ENCODE measurements at regions not wholly inside any gene's neighbourhood (a gene's known extent, or its start where the extent isn't known, plus 50 kb on each side); places are given as distances from the start of the nearest gene placed in this dataset.

DNA sequence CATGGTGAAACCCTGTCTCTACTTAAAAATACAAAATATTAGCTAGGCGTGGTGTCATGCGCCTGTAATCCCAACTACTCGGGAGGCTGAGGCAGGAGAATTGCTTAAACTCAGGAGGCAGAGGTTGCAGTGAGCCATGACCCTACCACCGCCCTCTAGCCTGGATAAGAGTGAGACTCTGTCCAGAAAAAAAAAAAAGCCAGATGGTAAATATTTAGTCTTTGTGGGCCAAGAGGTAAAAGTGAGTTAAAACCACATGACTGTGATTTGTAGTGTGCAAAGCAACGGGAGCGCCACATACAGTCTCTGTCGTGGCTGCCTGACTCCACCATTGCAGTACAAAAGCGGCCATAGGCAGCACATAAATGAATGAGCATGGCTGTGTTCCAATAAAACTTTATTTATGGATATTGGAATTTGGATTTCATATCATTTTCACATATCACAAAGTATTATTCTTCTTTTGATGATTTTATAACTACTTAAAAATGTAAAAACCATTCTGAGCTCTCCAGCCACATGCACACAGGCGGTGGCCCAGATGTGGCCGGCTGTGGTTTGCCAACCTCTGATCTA, 51.8 kb upstream of the CASZ1 start:
- FAIRE-seq = no peak

DNA sequence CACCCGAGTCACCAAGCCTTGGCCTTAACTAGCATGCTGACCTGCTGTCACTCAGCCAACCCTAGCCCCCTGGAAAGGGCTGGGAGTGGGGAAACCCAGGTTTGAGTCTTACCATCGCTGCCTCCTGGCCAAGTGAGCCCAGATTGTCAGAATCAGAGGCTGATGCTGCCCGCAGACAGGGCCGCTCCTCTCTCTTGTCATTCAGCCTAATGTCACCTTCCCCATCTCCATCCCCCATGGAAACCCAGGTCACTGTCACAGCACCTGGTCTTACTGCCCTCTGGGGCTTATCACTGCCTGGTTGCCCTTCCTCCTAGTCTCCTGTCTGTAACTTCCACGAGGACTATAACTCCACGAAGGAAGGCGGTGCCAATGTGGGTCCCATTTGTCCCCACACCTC, 53.6 kb upstream of the CASZ1 start:
- no peak for FAIRE-seq

DNA sequence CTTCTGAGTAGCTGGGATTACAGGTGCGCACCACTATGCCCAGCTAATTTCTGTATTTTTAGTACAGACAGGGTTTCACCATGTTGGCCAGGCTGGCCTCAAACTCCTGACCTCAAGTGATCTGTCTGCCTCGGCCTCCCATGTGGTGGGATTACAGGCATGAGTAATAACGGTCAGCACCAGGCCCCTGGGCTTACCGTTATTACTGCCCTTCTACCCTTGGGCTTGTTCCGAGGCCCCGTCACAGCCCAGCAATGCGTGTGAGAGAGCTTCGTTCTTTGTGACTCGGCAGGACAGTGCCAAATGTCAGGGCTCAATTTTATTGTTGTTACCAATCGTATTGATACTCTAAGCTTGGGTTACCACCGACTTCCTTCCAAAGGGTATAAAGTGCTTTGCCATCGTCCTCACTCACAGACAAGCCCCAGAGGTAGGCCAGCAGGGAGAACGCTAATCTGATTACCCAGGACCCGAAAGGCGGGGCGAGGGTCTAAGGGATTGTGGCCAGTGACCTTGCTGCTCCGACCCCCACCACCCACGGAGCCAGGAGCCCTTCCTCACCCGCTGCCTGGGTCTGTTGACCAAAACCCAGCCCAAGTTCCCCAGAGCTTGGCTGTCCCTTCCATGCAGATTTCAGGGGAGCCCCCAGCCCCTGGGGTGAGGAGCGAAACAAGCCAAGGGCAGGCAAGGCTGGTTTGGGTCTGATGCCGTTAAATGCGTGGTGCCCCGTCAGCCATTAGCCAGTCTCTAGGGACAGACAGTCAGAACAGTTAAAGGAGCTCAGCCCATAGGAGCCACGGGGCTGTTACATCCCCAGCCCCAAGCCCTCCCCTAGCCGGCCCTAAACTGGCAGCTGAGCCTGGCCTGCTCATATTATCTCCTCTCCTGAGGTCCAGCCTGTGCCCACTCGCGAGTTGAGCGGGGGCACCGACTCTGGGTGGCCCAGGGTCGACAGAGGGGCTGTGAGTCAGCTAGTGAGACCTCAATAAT, 54.9 kb upstream of the CASZ1 start:
- FAIRE-seq = no peak

DNA sequence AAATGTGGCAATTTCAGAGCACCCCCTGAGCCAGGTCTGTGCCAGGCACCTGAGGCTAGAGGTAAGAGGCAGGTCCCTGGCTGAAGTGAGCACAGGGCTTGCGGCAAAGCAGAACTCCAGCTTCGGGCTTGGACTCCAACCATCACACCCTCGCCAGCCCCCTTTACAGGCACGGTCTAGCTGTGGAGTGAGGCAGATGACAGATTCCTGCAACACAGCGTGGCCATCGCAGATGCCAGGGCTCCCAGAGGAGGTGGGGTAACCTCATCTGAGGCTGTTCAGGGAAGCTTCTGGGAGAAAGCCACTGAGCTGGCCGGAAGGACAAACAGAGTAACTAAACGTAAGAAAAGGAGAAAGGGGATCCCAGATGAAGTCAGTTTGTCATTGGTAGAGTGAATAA, 55.6 kb upstream of the CASZ1 start:
- no peak for FAIRE-seq

DNA sequence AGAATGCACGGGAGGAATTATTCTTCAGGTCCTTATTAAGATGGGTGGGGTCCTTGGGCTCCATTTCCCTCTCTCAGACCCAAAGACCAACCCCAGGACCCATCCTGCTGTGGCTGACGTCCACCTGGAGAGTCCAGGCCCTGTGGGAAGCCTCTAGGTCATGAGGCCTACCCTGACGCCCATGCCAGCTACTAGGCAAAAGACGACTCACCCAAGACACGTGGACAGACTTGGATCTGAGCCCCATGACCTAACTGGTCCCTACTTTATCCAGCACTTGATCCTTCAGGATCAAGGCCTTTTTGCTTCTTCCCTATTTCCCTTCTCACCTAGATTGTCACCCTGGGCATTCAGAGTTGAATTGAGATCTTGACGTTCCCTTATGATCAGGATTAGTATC, 56.0 kb upstream of the CASZ1 start:
- FAIRE-seq = no peak

DNA sequence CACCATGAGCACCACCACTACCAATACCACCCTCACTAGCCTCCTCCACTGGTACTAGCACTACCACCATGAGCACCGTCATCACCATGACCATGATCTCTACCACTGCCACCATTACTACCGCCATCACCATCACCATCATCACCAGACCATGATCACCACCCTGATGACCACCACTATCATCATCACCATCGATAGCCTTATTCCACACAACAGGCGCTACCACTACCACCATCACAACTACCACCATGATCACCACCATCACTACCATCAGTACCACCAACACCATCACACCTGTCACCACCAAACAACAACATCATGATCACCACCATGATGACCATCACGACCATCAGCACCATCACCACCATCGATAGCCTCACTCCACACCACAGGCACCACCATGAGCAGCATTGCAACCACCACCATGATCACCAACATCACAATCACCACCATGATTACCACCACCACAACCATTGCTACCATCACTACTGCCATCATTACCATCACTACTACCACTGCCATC, 56.6 kb upstream of the CASZ1 start:
- FAIRE-seq = no peak

DNA sequence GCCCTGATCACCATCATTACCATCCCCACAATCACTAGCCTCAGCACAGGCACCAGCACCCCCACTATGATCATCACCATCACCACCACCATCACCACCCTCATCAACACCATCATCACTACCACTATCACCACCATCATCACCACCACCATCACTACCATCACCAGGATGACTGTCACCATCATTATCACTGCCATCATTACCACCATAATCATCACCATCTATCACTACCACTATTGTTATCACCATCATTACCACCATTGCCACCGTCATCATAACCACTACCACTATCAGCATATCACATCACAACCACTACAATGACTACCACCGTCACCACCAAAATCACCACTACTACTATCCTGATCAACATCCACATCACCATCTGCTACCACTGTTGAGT, 57.3 kb upstream of the CASZ1 start:
- no peak for FAIRE-seq

DNA sequence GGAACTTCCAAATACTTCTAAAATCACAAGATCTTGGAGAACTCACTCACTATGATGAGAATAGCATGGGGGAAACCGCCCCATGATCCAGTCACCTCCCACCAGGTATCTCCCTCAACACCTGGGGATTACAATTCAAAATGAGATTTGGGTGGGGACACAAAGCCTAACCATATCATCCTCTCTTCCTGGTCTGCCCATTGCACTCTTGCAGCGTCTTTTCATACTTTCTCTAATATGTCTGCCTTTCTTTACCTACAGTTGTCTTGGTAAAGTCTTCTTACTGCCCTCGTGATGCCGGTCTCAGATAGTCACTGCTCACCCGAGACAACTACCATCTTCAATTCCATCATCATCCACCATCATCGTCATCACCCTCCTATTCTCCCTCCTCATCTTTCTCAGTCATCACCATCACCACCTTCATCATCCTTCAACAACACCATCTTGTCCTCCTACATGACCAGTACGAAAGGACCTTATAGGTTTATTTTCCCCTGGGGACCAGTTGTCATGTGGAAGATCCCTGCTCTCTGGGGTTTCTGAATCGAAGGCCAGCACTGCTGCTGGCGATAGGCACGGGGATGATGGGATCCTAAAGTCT, 58.5 kb upstream of the CASZ1 start:
- no peak for FAIRE-seq

DNA sequence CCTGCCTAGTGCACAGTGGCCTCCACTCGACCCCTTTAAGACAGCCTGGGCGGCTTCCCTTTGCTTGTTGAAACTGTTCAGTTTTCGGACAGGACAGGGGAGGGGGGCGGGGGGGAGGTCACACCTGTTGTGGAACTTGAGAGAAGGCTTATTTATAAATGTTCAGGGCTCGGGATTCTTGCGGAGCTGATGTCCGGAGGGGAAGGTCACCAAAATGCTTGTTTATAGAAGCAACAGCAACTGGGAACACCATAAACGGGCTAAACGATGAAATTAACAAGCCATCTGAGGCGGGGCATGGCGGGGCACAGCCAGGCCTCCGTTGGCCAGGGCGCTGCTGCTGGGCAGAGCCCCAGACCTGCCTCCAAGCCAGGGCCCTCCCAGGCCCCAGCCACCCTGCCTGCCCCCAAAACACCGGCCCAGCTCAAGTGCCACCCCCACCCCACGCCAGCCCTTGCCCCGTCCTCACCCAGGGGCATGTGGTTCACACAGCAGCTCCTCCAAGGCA, 59.8 kb upstream of the CASZ1 start:
- FAIRE-seq = no peak

DNA sequence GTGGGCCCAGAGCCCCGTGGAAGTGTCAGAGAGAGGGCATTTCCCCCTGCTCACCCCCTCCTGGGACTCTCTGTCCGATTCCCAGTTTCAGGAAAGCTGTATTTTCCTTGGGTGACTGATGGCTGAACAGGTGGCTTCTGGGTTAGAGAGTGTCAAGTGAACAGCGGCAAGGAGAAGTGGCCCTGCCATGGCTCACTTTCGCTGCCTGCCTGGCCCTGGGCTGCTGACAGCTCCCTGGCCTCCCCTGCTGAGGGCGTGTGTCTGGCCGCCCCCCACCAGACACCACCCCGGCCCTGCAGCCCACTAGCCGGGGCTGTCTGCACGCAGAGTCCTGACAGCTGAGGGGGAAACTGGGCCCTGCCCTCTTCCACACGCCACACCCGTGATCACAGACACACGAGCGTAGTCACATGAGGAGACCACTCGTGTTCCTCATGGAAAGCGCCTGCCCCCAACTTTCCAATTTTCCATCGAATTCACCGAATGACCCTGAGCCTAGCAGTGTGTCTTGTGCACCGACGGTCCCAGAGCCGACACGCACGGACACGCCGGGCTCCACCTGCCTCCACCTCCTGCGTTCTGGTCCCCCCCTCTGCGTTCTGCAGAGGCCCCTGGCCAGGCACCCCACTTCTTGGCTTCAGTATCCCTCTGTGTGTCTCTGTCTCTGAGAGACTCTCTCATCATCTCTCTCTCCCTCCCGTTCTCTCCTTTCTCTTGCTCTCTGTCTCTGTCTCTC, 60.6 kb upstream of the CASZ1 start:
- no peak for FAIRE-seq

DNA sequence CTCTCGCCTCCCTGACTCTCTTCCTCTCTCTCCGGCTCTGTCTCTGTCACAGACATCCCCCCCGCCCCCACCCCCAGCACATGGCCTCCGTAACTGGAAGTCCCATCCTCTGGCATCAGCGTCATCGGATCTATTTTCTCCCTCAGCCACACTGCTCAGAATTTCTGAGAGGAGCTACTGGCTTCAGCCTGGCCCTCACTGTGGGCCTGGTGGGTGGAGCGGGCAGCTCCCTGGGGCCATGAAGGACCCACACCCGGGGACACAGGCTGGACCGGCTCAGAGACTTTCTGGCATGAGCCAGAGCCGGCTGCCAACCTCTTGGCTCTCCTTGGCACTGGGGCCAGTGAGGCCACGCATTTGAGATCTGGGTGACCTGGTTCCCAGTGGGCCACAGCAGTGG, 61.2 kb upstream of the CASZ1 start:
- no peak for FAIRE-seq

DNA sequence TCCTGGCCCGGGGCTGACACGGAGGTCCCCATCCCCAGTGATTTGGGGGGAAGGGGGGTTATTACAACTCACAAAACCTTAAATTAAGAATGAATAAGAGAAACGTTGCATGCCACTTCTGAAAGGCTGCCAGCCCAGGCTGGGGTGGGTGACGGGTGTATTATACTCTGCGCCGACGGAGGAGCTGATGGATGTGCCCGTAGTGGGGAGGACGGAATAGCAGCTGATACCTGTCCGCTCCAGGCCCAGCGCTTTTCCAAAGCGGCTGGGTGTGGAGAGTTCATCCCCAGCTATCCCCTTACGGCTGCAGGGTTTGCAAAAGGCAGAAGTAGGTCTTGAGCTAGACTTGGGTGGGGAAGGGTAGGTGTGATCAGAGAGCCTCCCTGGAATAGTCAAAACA, 63.8 kb upstream of the CASZ1 start:
- no peak for FAIRE-seq

DNA sequence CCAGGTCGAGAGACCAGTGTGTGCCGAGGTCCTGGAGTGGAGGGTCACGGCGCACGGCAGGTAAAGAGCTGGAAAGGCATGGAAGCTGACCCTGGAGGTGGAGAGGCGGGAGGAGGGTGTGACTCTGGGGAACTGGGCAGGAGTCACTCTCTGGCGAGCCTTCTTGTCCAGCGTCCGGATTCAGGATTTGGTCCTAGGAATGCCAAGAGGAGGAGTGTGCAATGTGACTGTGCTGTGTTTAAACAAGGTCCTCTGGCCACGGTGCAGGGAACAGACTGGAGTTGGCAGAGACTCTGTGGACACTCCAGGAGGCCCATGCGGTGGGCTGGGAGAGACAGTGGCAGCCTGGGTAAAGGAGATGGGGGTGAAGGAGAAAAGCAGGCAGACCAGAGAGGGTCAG, 64.2 kb upstream of the CASZ1 start:
- FAIRE-seq = no peak

DNA sequence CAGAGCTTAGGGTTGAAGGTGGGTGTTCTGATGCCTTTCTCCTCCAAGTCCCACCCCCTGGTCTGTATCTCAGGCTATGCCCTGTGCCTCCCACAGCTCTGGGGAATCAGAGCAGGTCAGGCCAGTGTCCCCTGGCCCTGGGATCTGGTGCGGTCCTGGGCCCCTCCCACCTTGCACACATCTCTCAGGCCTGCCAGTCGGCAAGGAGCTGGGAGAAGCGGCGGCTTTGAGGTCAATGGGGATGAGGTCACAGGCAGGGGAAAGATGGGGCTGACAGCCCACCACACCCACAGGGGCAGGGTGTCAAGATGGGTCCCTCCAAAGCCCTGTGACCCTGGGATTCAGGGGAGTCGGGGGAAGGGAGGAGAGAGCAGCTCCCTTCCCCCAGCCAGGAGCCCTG, 65.4 kb upstream of the CASZ1 start:
- no peak for FAIRE-seq

DNA sequence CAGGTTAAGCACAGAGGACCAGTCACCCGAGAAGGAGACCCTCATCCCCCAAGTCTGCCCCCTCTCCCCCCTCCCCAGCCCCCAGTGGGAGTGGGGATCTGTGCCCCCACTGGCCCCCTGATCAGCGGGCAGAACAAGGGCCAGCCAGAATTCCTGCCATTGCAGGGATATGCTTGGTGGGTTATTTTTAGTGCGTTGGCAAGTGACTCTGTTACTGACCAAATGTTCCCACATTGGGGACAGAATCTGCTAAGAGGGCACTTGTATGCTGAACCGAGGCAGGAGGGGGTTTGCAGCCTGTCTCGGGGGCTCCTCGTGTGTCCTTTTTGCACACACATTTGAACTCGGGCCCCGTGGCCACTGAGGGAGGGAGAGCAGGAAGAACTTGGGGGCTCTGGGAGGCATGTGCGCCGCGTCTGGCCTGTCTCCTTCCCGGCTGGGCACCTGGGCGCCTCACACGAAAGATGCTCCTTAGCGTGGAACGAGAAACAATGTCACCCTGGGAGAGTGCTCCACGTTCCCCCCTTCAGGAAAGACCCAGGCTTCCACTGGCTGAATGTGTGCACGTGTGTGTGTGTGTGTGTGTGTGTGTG, 66.4 kb upstream of the CASZ1 start:
- FAIRE-seq = no peak

DNA sequence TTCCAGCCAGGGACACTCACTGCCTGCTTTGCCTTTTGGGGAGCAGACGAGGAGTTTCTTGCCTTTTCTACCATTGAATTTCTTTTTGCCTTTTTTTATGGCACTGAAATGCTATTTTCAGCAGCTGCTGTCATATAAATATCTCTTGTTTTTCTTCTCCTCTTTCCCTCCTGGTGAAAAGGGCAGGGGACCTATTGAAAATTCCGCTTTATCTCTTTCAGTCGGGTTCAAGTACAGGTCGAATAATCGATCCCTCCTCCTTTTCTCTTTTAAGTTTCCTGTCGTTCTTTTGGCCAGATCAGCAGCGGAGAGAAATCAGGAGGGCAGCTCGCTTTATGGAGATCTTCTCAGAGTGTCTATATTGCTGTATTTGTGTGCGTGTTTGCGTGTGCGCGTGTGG, 67.4 kb upstream of the CASZ1 start:
- FAIRE-seq = no peak

DNA sequence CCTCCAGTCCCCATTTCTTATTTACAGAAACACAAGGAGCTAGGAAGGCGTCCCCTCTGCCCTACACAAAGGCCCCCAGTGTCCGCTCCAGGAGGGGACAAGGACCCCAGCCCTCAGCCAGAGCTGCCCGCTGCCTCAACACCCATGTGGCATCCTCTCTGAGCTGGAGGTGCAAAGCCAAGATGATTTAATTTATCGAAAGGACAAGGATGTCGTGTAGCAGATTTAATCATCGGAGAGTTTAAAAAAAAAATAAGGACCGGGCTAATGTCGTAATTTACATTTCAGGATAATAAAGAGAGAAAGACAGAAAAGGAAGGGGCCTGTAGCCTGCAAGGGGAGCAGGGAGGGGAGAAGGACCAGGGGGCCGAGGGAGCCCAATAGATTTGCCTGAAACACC, 68.3 kb upstream of the CASZ1 start:
- FAIRE-seq = no peak

DNA sequence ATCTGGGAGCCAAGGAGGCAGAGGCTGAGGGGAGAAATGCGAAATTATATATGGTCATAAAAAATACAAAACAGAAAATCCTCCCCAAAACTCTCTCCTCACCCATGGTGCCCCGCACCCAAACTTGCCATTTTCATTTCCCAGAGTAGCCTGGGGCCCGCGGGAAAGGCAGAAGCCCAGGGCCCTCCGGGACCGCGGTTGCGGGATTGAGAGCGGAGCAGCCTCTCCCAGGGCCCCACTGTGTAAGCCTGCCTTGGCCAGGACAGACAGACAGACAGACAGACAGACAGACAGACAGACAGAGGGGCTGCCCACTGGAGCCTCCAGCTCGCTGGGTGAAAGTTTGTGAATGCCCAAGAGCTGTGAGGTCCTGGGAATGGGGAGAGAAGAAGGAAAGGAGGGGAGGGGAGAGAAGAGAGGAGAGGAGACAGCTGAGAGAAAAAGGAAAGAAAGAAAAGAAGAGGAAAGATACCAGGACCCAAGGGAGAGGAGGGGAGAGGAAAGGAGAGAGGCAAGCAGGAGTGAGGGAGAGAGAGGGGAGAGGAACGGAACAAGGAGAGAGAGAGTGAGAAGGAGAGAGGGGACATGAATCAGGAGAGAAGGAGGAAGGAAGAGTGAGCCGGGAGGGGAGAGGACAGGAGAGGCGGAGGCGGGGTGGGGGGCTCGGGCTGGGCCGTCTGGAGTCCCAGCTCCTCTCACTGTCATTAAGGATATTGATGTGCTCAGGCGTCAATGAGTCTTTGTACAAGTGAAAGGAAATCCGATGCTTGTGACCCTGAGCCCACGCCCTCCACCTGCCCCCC, 69.3 kb upstream of the CASZ1 start:
- FAIRE-seq = no peak

DNA sequence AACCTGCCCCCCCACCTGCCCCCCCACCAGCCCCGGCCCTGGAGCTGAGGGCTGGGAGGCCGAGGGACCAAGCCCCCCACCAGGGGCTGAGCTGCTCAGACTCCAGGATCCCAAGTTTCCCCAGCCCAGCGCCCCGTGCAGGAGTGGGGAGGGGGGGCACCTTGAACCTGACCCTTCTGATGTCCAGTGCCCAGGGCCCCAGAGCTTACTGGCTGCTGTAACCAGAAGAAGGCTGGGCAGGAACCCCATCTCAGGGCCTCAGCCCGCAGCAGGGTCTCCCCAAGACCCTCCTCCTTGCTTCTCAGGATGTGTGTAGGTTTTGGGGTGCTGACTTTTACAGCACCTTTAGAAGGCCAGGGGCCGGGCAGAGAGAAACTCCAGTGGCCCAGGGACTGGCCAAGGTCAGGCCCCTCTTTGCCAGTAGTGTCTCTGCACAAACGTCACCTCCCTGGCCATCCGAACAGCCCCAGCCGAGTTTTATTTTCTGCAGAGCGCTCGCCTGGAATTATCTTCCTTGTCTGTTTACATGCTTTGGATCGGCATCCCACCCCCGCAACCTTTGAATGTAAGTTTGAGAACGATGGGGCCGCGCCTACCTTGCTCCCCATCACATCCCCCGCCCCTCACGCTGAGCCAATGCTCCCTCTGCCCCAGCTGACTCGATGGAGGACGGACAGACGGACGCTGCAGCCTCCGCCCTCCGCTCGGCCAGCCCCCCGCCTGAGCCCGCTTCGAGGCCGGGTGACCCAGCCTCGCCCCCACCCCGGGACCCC, 70.1 kb upstream of the CASZ1 start:
- FAIRE-seq = no peak

DNA sequence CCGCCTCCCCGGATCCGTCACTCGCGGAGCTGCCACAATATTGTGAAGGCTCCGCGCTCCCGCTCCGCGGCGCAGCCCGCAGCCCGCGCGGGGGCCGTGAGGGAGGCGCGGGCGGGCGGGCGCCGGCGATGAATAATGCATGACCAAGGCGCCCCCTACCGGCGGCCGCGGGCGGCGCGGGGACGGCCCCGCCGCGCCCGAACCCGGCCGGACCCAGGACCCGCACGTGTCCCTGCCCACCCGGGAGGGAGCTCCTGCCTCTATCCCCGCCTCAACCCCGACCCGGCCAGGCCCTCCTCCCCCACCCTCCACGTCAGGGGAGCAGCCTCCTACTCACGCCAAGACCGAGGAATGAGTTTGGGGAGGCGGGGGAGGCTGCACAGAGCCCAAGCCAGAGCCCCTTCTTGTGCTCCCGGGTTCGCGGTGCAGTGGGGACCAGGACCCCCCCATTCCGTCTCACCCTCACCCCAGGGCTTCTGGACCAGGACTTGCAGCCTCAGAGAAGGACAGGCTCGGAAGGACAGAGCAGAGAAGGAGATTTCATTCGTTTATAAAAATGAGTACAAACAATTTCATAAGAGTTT, 70.8 kb upstream of the CASZ1 start:
- no peak for FAIRE-seq

Measured in islet of Langerhans (tissue), 1 donor.